GM23338 (cell line): ENCODE measurements at regions not wholly inside any gene's neighbourhood (a gene's known extent, or its start where the extent isn't known, plus 50 kb on each side); places are given as distances from the start of the nearest gene placed in this dataset.

Source experiments
- ATAC-seq: fragments of 200-7000 bp; cut with Tn5 transposase; 3 replicates; pipeline ENCODE4 v1.9.1; 2020
- DNase-seq: peaks from one replicate; pipeline ENCODE4 v3.0.0-alpha.2; 2015; ENCODE audit warnings: low spot score
- H2AFZ ChIP-seq: fragments of 200-600 bp; sonication (generic); 2 replicates; pipeline ENCODE4 v1.8.0; 2016; ENCODE audit warnings: antibody characterized with exemption, mild to moderate bottlenecking, moderate library complexity
- H3F3A ChIP-seq: fragments of 200-600 bp; sonication (generic); replicated peaks from 2 replicates; pipeline ENCODE4 v1.8.0; 2017; ENCODE audit warnings: antibody characterized with exemption, mixed run types, low read depth
- H3K27ac ChIP-seq: fragments of 200-600 bp; sonication (generic); 2 replicates; pipeline ENCODE4 v1.6.1; 2016; ENCODE audit warnings: low read depth
- H3K27me3 ChIP-seq: fragments of 200-600 bp; sonication (generic); 2 replicates; pipeline ENCODE4 v1.8.0; 2016; ENCODE audit warnings: mild to moderate bottlenecking, mixed run types, moderate library complexity; ENCODE audit not compliant: insufficient read depth
- H3K36me3 ChIP-seq: fragments of 200-600 bp; sonication (generic); 2 replicates; pipeline ENCODE4 v1.8.0; 2016; ENCODE audit warnings: mild to moderate bottlenecking; ENCODE audit not compliant: insufficient read depth
- H3K4me1 ChIP-seq: fragments of 200-600 bp; sonication (generic); 2 replicates; pipeline ENCODE4 v1.8.0; 2016; ENCODE audit warnings: mild to moderate bottlenecking, moderate library complexity; ENCODE audit not compliant: insufficient read depth
- H3K4me2 ChIP-seq: fragments of 200-600 bp; sonication (generic); 2 replicates; pipeline ENCODE4 v1.7.1; 2017; ENCODE audit warnings: mixed run types
- H3K4me3 ChIP-seq: fragments of 200-600 bp; sonication (generic); 2 replicates; pipeline ENCODE4 v1.6.1; 2016; ENCODE audit warnings: mixed run types
- H3K79me2 ChIP-seq: fragments of 200-600 bp; sonication (generic); replicated peaks from 2 replicates; pipeline ENCODE4 v1.8.0; 2017; ENCODE audit warnings: mild to moderate bottlenecking; ENCODE audit not compliant: insufficient read depth
- H3K9me2 ChIP-seq: fragments of 200-600 bp; sonication (generic); 2 replicates; pipeline ENCODE4 v1.8.0; 2017; ENCODE audit not compliant: insufficient read depth
- H4K20me1 ChIP-seq: fragments of 200-600 bp; sonication (generic); replicated peaks from 2 replicates; pipeline ENCODE4 v1.8.0; 2017; ENCODE audit warnings: mild to moderate bottlenecking; ENCODE audit not compliant: insufficient read depth
- H3K27ac Mint-ChIP-seq: 2 replicates; pipeline ENCODE4 v1.8.0; 2020; ENCODE audit warnings: inconsistent platforms, mild to moderate bottlenecking, moderate library complexity, mixed read lengths
- H3K27me3 Mint-ChIP-seq: 3 replicates; pipeline ENCODE4 v1.8.0; 2022; ENCODE audit warnings: low read depth, mild to moderate bottlenecking, moderate library complexity, mixed read lengths, inconsistent platforms; ENCODE audit not compliant: insufficient read depth, poor library complexity
- H3K36me3 Mint-ChIP-seq: 3 replicates; pipeline ENCODE4 v1.8.0; 2021; ENCODE audit warnings: low read depth, mild to moderate bottlenecking, inconsistent platforms, moderate library complexity, mixed read lengths
- H3K4me1 Mint-ChIP-seq: 3 replicates; pipeline ENCODE4 v1.8.0; 2020; ENCODE audit warnings: mild to moderate bottlenecking, inconsistent platforms, mixed read lengths
- H3K4me3 Mint-ChIP-seq: 3 replicates; pipeline ENCODE4 v1.8.0; 2021; ENCODE audit warnings: moderate library complexity, mild to moderate bottlenecking, inconsistent platforms, mixed read lengths
- H3K9me3 Mint-ChIP-seq: 3 replicates; pipeline ENCODE4 v1.8.0; 2020; ENCODE audit warnings: moderate library complexity, mild to moderate bottlenecking, inconsistent platforms, mixed read lengths
- CREB1 ChIP-seq: fragments of 250-450 bp; sonication (Bioruptor Pico); IDR thresholded peaks from 2 replicates; pipeline ENCODE4 v1.5.0; 2020; ENCODE audit warnings: low read depth, mild to moderate bottlenecking, moderate library complexity
- CTCF ChIP-seq, 2 experiments: fragments of 200-600 bp in 1 of 2; sonication (generic) in 1 of 2; conservative IDR thresholded peaks; 2 replicates each; pipeline versions ENCODE4 v1.5.1 to v1.6.1; 2016 to 2017; ENCODE audit warnings: antibody characterized with exemption in 2 of 2, low read depth in 2 of 2, mild to moderate bottlenecking in 2 of 2, moderate library complexity in 1 of 2
- ETS1 ChIP-seq: IDR thresholded peaks from 2 replicates; pipeline ENCODE4 v1.6.1; 2016; ENCODE audit warnings: antibody characterized with exemption
- EZH2 ChIP-seq: fragments of 200-600 bp; sonication (generic); IDR thresholded peaks from one replicate; pipeline ENCODE4 v1.8.0; 2017; ENCODE audit warnings: antibody characterized with exemption, mild to moderate bottlenecking, low read depth; ENCODE audit not compliant: unreplicated experiment
- EZH2phosphoT487 ChIP-seq: fragments of 200-600 bp; sonication (generic); IDR thresholded peaks from one replicate; pipeline ENCODE4 v1.8.1; 2018; ENCODE audit warnings: antibody characterized with exemption; ENCODE audit not compliant: unreplicated experiment
- JUNB ChIP-seq: IDR thresholded peaks from one replicate; pipeline ENCODE4 v1.6.1; 2016; ENCODE audit warnings: antibody characterized with exemption; ENCODE audit not compliant: unreplicated experiment
- NANOG ChIP-seq: IDR thresholded peaks from 2 replicates; pipeline ENCODE4 v1.6.1; 2016; ENCODE audit warnings: antibody characterized with exemption, borderline replicate concordance
- POLR2AphosphoS5 ChIP-seq: IDR thresholded peaks from 2 replicates; pipeline ENCODE4 v1.6.1; 2016; ENCODE audit warnings: antibody characterized with exemption, low read depth
- REST ChIP-seq: IDR thresholded peaks from one replicate; pipeline ENCODE4 v1.6.1; 2018; ENCODE audit warnings: antibody characterized with exemption; ENCODE audit not compliant: unreplicated experiment
- STAT1 ChIP-seq: IDR thresholded peaks from one replicate; pipeline ENCODE4 v1.6.1; 2016; ENCODE audit warnings: antibody characterized with exemption; ENCODE audit not compliant: unreplicated experiment
- ZNF114 ChIP-seq: fragments of 250-450 bp; sonication (Bioruptor Pico); IDR thresholded peaks from 2 replicates; pipeline ENCODE4 v1.5.0; 2020; ENCODE audit warnings: mild to moderate bottlenecking, moderate library complexity
- ZNF331 ChIP-seq: fragments of 250-450 bp; sonication (Bioruptor Pico); IDR thresholded peaks from 2 replicates; pipeline ENCODE4 v1.5.0; 2020; ENCODE audit warnings: low read depth, mild to moderate bottlenecking, moderate library complexity
- ZNF462 ChIP-seq: fragments of 250-450 bp; sonication (Bioruptor Pico); IDR thresholded peaks from 2 replicates; pipeline ENCODE4 v1.5.0; 2020; ENCODE audit warnings: mild to moderate bottlenecking, moderate library complexity

- no peak for TF ChIP-seq CTCF (conservative IDR thresholded peaks at IDR 0.05; ENCODE audit: low read depth in 2 of 2)
- TF ChIP-seq ZNF114 = no peak
- TF ChIP-seq POLR2AphosphoS5 = no peak
- no peak for TF ChIP-seq EZH2phosphoT487
- no peak for TF ChIP-seq REST
- no peak for TF ChIP-seq JUNB
- no peak for TF ChIP-seq CREB1
- no peak for TF ChIP-seq ETS1
- TF ChIP-seq ZNF331 (CRISPR knock-in tag) = no peak
- TF ChIP-seq STAT1 = no peak
Measured at GRCh38 chr6:93896081-93896480, 476.7 kb upstream of the EPHA7 start (continued).

- no peak overlapping the region for H3K4me3 ChIP-seq
- no peak overlapping the region for H3K27ac Mint-ChIP-seq
- no peaks in the 10 kb centered on the region for H3K36me3 ChIP-seq
- H3K4me1 ChIP-seq = peaks cover 5% of the 10 kb centered on the region; the same call in 1 of the 2 replicates
- H3K9me2 ChIP-seq = no peaks in the 10 kb centered on the region
- no peak overlapping the region for H3K27ac ChIP-seq
- no peaks in the 10 kb centered on the region for H3K27me3 Mint-ChIP-seq
- H3K4me2 ChIP-seq = no peak overlapping the region
- no peak overlapping the region for H3K4me3 Mint-ChIP-seq
- ATAC-seq (no peak), DNase-seq (no peak)
- no peaks in the 10 kb centered on the region for H3K9me3 Mint-ChIP-seq
- H3K79me2 ChIP-seq = no peaks in the 10 kb centered on the region
- H2AFZ ChIP-seq = no peak overlapping the region
- H3K4me1 Mint-ChIP-seq = peaks cover 5% of the 10 kb centered on the region; the same call in 2 of the 3 replicates
- no peaks in the 10 kb centered on the region for H4K20me1 ChIP-seq
- H3K27me3 ChIP-seq = no peaks in the 10 kb centered on the region
- H3F3A ChIP-seq = no peaks in the 10 kb centered on the region
- H3K36me3 Mint-ChIP-seq = no peaks in the 10 kb centered on the region
- TF ChIP-seq EZH2 (no peak), POLR2AphosphoS5 (no peak), ZNF462 (CRISPR knock-in tag) (no peak), ZNF331 (CRISPR knock-in tag) (no peak), NANOG (no peak), STAT1 (no peak)
Measured at GRCh38 chr6:93894521-93894920, 475.2 kb upstream of the EPHA7 start.
